Stimulated activated CD4-positive, alpha-beta T cell treated with anti-CD3 and anti-CD28 coated beads, Interleukin-1b, Interleukin-23, amount 100 ng/mL, for 48 hours (primary cell): ENCODE measurements at regions not wholly inside any gene's neighbourhood (a gene's known extent, or its start where the extent isn't known, plus 50 kb on each side); places are given as distances from the start of the nearest gene placed in this dataset.
A peak's percentile ranks its signal among the peaks of the same experiment; 100 is the strongest.

ENCODE experiments used
- DNase-seq: peaks from one replicate; pipeline ENCODE4 v3.0.0-alpha.2; 2020

DNA sequence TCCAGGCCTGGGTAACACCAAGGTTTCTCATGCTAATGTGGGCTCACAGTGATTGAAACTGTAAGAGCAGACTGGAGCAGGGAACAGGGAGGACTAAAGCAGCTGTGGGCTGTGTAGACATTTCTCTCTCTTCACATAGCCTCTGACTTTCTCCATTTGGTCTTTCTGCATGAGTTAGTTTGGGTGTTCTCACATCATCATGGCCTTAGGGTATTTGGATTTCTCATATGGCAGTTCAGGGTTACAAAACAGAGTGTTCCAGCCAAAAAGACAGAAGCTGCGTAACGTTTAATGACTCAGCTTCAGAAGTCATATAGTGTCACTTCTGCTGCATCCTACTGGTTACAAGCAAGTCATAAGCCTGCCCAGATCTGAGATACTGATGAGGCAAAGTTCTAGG lies 52.0 kb upstream of the OSBPL8 start:
- no peak for DNase-seq

DNA sequence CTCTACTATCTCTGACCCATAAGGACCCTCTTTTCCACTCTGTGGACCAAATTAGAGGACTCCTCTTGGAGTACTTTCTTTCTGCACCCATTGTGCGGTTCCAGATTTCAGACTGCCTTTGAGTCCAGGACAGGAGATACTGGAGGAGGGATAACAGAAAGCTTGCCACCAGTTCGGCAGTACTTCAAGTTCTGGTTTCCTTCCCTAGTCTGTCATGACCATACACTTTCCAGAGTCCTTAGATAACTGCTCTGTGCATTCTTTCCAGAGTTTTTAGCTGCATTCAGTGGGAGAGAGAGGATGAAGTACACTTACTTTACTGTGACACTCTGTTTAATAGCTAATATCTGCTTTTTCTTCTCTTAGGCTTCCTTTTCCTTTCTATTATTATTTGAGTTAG lies 54.8 kb upstream of the OSBPL8 start:
- no peak for DNase-seq

DNA sequence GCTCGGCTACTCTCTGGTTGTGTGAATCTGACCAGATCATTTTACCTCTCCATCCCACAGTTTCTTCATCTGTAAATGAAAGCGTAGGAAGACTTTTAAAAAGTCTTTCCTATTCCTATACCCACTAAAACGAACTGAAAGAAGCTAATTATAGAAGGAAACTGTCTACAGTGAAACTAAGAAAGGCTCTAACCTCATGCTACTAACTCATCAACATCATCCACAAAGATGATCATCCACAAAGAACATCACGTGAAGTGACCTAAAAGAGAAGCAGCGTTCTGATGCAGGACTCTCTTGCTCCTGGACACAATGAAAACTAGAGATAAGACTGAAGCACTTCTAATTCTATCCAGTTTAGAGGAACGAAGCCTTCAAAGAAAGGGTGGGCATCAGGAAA lies 58.5 kb upstream of the OSBPL8 start:
- no peak for DNase-seq

DNA sequence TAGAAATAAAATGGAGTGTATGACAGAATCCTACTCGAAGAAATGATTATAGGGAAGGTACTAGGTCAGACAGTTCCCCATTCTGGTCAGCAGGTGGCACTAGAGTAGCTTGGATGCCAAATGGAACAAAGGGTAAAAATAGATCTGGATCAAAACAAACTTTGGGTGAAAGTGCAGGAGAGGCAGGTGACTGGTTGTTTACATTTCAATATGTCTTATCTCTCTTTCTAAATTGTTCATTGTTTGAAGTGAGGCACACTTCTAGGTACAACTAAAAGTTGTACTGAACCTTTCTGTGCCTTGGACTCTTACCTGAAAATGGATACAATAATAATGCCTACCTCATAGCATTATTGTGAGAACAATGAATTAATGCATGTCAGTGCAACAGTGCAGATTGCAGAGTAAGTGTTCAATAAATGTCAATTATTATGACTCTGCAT lies 62.0 kb upstream of the OSBPL8 start:
- peak; percentile 63 for DNase-seq

DNA sequence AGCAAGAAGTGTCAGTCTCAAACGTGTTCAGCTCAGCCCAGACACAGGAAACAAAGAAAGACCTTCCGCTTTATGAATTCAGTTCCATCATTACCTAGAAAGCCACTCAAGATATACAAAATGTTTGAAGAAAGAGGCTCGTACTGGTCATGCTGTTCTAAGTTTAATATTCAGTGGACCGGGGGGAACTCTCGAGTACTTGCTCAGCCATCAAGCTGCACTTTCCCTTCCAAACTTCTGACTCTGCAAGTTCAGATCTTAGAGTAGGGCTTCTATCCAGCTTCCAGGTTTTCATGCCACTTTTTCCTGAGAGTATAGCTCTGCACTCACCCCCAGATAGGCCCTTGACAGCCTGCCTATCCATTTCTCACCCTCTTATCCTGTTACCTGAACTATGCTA lies 62.8 kb upstream of the OSBPL8 start:
- DNase-seq = no peak

DNA sequence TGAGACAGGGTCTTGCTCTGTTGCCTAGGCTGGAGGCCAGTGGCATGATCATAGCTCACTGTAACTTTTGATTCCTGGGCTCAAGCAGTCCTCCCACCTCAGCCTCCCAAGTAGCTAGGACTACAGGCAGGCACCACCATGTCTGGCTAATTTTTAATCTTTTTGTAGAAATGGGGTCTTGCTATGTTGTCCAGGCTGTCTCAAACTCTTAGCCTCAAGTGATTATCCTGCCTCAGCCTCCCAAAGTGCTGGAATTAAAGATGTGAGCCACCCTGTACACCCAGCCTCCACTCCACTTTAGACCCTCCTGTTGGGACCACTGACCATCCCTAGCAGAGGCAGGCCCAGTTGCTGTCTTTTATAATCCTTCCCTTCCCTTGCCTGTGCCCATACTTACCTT lies 63.3 kb upstream of the OSBPL8 start:
- no peak for DNase-seq

DNA sequence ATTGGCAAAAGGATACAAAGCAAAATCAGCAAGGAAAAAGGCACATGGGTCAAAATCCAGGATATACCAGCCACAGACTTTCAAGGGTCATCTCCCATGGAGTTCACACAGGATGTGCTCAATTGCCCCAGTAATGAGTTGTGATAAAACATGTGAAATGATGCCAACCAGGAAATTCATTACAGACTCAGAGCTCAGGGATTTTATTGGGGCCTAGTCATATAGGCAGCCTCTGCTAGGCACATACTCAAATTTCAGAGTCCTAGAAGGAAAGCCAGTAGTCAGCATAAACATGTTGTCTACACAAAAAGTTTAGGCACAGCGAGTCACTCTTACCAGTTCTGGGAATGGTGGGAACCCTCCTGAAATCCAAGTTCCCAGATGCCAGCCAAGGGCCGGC lies 64.4 kb upstream of the OSBPL8 start:
- DNase-seq = no peak

DNA sequence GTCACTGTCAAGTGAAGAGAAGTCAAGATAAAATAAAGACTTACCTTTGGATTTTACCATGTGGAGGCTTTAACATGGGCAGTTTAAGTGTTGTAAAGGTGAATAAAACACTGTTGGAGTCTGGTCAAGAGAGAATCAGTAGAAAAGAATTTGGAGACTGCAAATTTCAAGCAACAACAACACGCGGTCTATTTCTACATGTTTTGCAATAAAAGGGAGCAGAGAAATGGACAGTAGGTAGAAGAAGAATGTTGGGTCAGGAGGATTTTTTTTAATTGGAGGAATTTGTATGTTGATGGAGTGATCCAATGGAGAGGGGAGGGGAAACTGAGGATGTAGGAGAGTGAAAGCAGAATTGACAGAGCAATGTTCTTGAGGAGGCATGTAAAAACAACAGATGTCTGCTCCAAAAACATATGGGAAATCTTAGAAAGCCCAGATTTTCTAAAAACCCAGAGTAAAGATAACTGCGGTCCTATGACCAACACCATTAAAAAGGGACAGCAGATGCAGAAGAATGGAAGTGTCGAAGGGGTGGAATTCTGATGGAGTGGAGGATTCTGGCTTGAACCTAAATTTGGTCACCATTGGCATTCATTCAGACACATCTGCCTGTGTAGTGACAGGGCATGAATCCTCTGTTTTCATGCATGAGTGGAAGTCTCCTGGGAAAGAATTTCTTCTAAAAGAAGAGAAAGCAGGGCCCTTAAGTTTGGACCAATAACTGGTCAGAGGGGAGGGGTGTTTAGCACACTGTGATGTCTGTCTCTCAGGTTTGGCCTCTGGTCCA lies 68.0 kb upstream of the OSBPL8 start:
- DNase-seq = no peak

DNA sequence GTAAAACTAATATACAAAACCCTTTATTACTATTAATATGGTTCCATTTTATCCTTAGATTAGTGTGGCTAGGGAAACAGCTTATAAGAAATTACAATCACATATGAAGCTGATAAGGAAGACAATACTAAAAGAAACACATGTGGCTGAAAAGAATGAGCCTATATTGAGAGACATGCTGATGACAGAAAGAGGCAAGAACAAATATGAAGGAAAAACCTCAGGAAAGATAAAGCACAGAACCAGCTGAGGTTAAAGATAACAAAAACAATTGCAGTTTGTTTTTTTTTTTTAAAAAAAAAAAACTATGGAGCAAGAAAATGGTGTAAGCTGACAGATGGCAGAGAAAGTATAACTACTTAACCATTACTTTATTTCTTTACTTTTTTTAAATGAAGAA lies 69.2 kb upstream of the OSBPL8 start:
- no peak for DNase-seq

DNA sequence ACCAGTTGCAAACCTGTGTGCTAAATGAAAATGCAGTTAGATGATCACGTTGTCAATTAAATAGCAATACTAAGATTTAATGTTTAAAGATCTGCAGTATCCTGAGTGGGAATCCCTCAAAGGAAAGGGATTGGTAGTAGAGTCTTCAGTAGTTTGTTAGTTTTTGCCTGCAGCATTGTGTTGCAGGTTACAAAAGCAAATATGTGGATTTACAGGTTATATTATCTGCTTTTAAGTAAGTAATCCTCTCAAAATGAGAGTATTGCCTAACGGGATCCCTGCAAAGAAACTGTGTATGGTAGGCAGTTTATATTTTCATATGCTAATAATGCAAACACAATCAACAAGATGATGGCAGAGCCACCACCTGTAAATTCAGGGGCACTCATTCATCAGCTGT lies 72.2 kb upstream of the OSBPL8 start:
- DNase-seq = no peak

DNA sequence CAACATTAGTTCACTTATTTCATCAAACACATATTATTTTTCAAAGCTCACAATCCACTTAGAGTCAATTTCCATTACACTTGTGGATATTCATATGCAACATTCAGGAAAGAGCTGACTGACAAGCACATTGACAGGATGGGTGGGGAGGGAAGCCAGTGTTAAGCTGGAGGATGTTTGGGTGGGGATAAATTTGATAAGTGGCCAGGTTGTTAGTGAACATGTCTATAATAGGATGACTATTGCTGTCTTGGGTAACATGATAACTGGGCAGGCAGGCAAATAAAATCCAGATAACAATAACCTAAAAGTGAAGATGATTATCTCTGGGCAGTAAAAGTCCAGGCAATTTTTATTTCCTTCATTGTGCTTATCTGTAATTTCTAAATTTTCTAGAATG lies 73.8 kb upstream of the OSBPL8 start:
- no peak for DNase-seq

DNA sequence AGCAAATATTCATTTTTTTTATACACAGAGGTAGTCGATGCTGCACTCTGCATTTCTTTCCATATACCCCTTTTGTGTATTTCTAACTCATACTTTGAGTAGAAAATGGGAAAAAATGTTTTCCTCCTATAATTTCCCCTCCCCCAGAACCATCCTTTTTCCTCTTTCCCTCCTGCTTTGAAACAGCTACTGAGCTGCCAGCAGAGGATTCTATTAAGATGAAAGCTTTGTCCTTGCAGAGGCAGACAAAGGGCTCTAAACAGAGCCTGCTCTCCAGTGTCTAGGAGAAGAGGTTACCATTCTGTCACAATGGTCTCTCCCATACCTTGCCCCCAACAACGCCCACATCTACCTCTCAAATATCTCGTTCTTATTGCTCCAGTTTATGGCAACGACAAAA lies 74.6 kb upstream of the OSBPL8 start:
- DNase-seq = no peak

DNA sequence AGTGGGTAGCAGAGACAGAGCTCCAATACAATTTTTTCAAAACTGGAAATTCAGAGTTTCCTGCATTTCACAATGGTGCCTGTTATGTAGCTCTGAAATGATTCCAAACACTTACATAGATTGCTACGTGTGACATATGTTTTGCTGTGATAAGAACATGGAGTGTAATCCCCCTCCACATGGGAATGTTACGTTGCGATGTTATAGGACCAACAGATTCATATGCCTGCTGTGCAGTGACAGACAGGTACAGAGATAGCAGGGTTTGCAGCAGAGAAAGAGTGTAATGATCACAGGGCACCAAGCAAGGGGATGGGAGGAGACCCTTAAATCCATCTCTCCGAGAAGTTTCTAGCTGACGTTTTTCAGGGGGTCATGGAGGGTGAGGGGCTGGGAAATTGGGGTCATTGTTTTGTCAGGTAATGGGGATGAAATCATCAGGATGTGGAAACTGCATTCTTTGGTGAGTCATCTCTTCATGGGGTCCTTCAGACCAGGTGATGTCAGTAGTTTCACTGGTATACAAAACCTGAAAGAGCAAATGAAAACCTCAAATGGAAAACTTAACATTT lies 76.6 kb upstream of the OSBPL8 start:
- DNase-seq = no peak

DNA sequence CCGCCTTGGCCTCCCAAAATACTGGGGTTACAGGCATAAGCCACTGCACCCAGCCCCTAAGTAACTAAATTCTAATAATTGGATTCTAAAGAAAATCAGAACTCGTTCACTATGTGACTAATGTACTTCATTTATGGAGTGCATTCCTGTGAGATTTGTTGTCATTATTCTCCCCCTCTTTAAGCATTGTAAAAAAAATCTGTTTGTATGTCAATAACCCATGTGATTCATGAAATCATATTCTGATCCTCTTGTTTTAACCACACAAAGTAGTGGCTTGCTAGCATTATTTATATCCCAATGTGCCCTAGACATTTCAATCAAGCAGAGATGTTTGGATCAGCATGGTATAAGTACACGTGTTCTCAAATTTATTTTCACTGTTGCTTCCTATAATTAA lies 78.2 kb upstream of the OSBPL8 start:
- DNase-seq = no peak

DNA sequence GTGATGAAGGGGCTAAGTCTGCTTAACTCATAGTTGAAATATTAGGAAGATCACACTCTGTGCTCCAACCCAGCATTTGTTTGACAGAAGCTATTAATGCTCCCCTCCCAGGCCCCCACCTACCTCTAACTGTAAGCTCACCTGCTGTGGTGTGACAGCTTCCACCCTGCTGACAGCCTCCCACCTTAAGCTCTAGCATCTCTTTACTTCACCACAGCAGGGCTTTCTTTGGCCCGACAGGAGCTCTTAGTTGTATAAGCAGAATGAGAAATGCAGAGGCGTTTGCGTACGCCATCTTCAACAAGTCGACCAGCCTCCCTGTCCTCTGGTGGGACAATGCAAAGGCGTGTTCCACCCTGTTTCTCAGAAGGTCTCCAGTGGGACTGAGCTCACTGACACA lies 80.1 kb upstream of the OSBPL8 start:
- no peak for DNase-seq

DNA sequence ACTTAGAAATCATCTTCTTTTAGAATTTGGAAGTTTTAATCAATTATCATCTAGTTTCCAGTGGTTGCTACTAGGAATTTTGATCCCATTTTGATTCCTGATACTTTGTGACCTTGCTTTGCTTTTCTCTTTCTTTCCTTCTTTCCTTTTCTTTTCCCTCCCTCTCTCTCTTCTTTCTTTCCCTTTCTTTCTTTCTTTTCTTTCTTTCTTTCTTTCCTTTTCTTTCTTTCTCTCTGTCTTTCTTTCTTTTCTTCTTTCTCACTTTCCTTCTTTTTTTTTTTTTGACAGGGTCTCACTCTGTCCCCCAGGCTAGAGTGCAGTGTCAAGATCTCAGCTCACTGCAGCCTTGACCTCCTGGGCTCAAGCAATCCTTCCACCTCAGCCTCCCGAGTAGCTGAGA lies 81.5 kb upstream of the OSBPL8 start:
- DNase-seq = no peak

DNA sequence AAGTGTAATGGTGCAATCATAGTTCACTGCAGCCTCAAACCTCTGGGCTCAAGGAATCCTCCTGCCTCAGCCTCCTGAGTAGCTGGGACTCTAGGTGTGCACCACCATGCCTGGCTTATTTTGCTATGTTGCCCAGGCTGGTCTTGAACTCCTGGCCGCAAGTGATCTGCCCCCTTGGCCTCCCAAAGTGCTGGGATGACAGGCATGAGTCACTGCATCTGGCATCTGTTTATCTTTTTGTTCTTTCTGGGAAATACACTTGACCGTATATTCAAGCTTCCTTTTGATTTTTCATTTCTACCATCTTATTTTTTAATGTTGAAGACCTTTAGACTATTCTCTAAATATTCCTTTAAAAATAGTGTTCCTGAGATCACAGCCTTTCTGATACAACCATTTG lies 82.4 kb upstream of the OSBPL8 start:
- no peak for DNase-seq

DNA sequence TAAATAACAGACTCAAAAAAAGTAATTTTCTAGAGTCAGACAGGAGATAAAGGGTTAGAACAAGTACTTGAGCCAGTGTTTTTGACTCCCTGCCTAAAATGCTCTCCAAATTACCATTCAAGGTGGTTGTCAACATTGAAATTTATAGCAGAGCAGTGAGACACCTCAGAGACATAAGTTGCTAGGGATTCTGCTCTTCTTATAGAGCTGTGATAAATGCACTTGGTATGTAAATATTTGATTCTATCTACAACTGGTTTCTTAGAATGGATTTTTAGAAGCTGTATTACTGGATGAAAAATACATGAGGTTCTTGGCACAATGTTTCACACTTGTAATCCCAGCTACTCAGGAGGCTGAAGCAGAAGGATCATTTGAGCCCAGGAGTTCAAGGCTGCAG lies 83.9 kb upstream of the OSBPL8 start:
- no peak for DNase-seq

DNA sequence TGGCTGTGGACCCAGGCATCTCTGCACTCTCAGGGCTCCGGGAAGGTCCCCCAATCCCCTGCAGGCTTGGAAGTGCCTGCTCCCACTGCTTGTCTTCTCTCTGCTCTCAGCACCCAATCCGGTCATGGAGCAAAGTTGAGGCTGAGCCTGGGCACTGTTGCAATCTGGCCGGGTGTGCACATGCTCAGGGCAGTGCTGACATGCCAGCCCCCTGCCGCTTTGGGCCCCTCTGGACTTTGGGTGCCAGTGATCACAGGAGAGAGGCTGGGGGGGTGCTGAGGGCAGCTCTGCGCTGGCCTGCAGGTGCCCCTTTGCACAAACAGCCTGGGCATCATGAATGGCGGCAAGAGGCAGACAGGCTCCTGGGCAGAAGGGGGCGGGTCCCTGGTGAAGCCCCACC lies 85.4 kb upstream of the OSBPL8 start:
- DNase-seq = no peak

DNA sequence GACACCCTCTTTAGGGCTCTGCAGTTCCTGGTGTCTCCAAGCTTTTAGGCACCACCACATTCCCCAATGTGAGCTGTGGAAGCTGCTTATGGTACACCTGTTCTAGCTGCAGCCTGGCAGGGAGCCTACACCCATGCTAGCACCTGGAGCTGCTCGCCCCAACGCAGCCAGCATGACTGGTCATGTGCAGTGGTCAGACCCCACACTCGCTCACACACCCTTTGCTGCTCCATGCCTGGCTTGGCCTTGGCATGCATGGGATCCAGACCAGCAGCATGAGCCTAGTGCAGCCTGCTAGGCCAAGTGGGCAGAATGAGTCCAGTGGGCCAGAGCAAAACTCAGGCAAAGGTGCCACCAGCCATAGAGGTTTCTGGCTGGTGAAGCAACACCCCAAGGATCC lies 86.4 kb upstream of the OSBPL8 start:
- no peak for DNase-seq

DNA sequence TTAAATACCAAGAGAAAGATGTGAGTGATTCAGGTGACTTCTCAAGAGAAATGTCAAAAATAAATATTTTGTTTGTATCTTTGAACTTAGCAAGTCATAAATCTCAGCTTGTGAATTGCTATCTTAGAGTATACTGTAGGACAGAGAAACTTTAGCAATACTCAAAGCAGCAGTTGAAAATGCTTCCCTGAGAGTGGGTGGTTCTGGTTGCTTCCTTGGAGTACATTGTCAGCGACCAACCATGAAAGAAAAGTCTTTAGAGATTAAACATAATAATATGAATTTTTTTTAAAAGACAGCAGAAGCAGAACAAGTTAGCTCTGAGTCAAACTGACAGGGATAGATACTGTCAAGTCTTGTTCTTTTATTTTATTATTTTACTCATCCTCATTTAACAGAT lies 86.8 kb upstream of the OSBPL8 start:
- no peak for DNase-seq

DNA sequence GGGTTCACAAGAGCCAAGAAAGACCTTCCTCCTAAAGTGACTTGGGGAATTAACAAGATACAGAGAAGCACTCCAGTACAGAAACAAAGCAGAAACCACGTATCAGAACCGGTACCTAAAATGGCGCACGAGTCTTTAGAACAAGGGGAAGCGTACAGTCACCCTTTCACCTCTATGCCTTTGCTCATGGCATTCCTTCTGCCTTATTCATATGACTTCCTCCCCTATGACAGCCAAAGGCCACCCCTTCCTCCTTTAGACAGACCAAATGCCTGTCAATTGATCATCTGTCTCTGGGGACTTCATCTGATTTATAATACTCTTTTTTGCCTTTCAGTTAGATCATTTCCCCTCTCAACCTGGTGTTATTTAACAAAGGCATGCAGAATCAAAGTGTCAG lies 89.5 kb upstream of the OSBPL8 start:
- DNase-seq = no peak

DNA sequence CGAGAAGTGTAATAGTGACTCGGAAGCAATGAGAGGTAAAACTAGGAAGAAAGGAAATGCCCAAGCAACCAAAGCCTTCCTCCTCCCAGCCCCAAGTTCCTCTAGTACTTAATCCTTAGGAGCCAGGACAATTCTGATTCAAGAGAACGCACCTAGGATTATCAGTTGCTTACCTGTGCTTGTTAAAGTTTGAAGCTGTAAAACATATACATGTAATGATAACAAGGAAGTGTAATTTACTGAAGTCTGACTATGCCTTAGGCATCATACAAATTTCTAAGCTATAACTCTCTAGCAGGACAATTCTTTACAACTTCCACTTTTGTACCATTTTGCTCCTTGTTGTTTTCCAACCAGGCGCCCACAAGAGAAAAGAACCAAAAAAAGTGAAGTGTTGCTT lies 92.8 kb upstream of the OSBPL8 start:
- no peak for DNase-seq

DNA sequence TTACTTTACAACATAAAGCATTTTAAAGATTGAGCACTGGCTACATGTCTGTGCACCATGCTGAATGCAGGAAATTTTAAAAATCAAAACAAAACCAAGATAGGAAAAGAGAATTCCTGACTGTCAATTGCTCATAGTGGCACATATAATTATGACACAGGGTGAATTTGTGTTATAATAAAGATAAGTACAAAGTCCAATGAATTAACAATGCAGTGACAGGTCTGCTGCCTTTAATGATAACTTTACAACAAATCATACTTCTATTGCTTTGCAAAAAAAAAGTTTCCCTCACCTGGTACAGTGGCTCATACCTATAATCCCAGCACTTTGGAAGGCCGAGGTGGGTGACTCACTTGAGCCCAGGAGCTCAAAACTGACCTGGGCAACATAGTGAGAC lies 93.8 kb upstream of the OSBPL8 start:
- no peak for DNase-seq

DNA sequence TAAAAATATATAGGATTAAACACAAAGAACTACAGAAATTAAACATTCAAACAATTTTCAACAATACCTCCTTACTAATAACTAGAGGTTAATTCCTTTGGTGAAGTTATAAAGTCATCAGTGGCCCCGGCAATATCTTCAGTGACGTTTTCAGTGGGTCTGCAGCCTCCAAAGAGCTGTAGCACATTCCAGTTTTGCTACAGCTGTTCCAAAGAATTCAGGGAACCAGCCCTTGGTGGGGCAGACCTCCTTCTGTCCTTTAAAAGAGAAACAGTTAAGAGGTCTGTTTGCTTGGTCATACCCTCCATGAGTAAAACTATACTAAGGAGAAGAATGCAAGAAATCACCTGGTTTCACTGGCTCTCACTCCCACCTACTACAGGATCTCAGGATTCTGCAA lies 99.2 kb upstream of the ZDHHC17 start:
- DNase-seq = no peak
